ENCODE measurements at regions not wholly inside any gene's neighbourhood (a gene's known extent, or its start where the extent isn't known, plus 50 kb on each side); places are given as distances from the start of the nearest gene placed in this dataset.
"Not testable (repeated sequence)": the region's sequence is repeated elsewhere in the genome, so short reads cannot be mapped to it uniquely, and the experiment has no call there.

- TF ChIP-seq CTCF (IDR thresholded peaks at IDR 0.05; ENCODE audit: low read depth, low read length, poor library complexity, severe bottlenecking); EZH2phosphoT487 (IDR thresholded peaks at IDR 0.05; ENCODE audit: borderline replicate concordance, low read length): not testable (repeated sequence)
Observed at GRCh38 chr3:84734731-84735130, 224.1 kb upstream of the CADM2 start.

All from DOHH2 (cell line).